ENCODE measurements at regions not wholly inside any gene's neighbourhood (a gene's known extent, or its start where the extent isn't known, plus 50 kb on each side); places are given as distances from the start of the nearest gene placed in this dataset.

DNA sequence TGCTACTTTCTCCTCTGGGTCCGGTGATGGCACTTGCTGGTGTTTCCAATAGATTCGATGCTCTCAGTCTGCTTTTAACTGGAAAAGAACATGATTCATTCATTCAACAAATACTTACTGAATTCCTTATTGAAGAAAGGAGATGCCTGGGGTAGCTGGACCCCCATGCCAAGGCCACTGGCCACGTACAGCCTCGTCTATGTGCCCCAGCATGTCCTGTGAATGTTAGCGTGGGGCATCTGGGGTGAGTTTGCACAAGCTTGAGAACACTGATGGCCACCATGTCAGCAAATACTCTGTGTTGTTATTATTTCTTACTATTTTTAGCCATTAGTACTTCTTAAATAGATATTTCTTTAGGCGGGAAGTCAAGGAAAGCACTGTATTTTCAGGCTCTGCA lies 112.0 kb upstream of the OXGR1 start:
- no peak overlapping the region for H3K4me3 Mint-ChIP-seq (ENCODE audit: unreplicated experiment)
- peaks cover 3% of the 10 kb centered on the region for H3K9me3 Mint-ChIP-seq (ENCODE audit: low read depth)
- H3K27me3 Mint-ChIP-seq (ENCODE audit: low read depth): no peaks in the 10 kb centered on the region
- H3K36me3 Mint-ChIP-seq (ENCODE audit: low read depth): no peaks in the 10 kb centered on the region
- peaks cover 44% of the 10 kb centered on the region for H3K4me1 Mint-ChIP-seq (ENCODE audit: low read depth)
- peak overlapping the region; percentile 6 for H3K27ac Mint-ChIP-seq (ENCODE audit: unreplicated experiment)
- TF ChIP-seq, protein P1, sequence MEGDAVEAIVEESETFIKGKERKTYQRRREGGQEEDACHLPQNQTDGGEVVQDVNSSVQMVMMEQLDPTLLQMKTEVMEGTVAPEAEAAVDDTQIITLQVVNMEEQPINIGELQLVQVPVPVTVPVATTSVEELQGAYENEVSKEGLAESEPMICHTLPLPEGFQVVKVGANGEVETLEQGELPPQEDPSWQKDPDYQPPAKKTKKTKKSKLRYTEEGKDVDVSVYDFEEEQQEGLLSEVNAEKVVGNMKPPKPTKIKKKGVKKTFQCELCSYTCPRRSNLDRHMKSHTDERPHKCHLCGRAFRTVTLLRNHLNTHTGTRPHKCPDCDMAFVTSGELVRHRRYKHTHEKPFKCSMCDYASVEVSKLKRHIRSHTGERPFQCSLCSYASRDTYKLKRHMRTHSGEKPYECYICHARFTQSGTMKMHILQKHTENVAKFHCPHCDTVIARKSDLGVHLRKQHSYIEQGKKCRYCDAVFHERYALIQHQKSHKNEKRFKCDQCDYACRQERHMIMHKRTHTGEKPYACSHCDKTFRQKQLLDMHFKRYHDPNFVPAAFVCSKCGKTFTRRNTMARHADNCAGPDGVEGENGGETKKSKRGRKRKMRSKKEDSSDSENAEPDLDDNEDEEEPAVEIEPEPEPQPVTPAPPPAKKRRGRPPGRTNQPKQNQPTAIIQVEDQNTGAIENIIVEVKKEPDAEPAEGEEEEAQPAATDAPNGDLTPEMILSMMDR (IDR thresholded peaks at IDR 0.05): no peak
- no peak for DNase-seq (ENCODE audit: low spot score)

DNA sequence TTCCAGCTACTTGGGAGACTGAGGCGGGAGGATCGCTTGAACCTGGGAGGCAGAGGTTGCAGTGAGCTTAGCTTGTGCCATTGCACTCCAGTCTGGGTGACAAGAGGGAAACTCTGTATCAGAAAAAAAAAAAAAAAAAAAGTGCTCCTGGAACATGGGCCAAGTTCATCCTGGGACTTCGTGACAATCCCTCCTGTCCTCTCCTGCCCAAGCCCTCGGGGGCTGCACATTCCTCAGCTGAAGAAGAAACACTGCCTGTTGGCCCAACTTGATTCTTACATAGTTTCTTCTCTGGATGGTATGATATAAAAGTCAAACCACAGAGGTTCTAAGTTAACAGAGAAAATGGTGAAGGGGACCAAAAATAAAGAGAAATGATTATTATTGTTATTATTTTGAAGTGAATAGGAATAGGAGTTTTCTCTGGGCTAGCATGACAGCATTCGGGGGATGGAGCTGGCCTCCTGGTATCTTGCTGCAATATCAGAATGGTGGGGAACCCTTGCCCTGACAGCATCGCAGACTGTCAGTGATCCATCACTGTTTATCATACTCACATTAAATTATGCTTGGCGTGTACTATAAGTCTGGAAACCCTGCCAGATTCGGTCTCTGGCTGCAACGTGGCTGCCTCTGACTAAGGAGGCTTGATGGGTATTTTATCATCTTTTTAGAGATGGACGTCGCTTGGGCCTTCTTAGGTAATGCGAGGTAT lies 113.7 kb upstream of the OXGR1 start:
- no peaks in the 10 kb centered on the region for H3K36me3 Mint-ChIP-seq (ENCODE audit: low read depth)
- H3K9me3 Mint-ChIP-seq (ENCODE audit: low read depth): peaks cover 3% of the 10 kb centered on the region
- H3K4me3 Mint-ChIP-seq (ENCODE audit: unreplicated experiment): no peak overlapping the region
- H3K27me3 Mint-ChIP-seq (ENCODE audit: low read depth): no peaks in the 10 kb centered on the region
- TF ChIP-seq, protein P1 (IDR thresholded peaks at IDR 0.05): no peak
- DNase-seq (ENCODE audit: low spot score): no peak
- peak overlapping the region; percentile 81 for H3K27ac Mint-ChIP-seq (ENCODE audit: unreplicated experiment)
- H3K4me1 Mint-ChIP-seq (ENCODE audit: low read depth): peaks cover 61% of the 10 kb centered on the region

DNA sequence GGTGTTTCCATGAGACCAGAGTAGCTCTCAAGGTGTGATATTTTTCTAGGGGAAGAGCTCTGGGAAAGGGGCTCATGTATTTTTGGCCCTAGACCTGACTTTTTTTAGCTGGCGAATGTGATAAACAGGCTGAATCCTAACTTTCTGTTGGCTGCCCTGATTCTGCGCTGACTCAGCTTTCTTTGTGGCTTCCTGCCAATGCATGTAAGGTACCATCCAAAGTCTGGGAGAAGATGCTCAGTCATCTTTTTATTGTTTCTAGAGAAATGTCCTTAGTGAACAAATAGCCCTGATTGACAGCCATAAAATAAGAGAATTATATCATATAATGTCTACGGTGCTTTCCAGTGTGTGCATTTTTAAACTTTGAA lies 113.6 kb upstream of the MBNL2 start:
- Mint-ChIP-seq H3K27me3 (ENCODE audit: low read depth) (no peaks in the 10 kb centered on the region), H3K36me3 (ENCODE audit: low read depth) (no peaks in the 10 kb centered on the region), H3K27ac (ENCODE audit: unreplicated experiment) (peak overlapping the region; percentile 81), H3K4me3 (ENCODE audit: unreplicated experiment) (no peak overlapping the region), H3K9me3 (ENCODE audit: low read depth) (peaks cover 3% of the 10 kb centered on the region), H3K4me1 (ENCODE audit: low read depth) (peaks cover 66% of the 10 kb centered on the region)
- DNase-seq (ENCODE audit: low spot score): no peak
- TF ChIP-seq, protein P1 (IDR thresholded peaks at IDR 0.05): no peak

DNA sequence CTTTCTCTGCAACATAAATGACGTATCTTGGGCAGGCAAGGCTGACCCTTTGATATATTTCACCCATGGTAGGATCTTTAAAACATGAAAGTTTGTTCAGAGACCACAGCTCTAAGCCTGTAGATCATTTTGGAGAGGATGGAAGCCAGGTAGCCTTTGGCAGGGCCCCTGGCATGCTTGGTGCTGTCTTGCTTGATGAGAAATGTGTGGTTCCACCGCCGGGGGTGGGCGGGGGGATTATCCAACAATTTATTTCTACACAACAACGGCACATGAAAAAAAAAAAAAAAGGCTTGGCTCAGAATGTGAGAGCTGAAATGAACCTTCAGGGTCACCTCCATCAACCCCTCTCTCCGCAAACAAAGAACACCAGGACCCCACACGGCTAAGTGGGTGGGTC lies 112.9 kb upstream of the MBNL2 start:
- no peak overlapping the region for H3K27ac Mint-ChIP-seq (ENCODE audit: unreplicated experiment)
- peaks cover 73% of the 10 kb centered on the region for H3K4me1 Mint-ChIP-seq (ENCODE audit: low read depth)
- no peak for DNase-seq (ENCODE audit: low spot score)
- H3K27me3 Mint-ChIP-seq (ENCODE audit: low read depth): no peaks in the 10 kb centered on the region
- no peak overlapping the region for H3K4me3 Mint-ChIP-seq (ENCODE audit: unreplicated experiment)
- TF ChIP-seq, protein P1 (IDR thresholded peaks at IDR 0.05): no peak
- no peaks in the 10 kb centered on the region for H3K9me3 Mint-ChIP-seq (ENCODE audit: low read depth)
- no peaks in the 10 kb centered on the region for H3K36me3 Mint-ChIP-seq (ENCODE audit: low read depth)

DNA sequence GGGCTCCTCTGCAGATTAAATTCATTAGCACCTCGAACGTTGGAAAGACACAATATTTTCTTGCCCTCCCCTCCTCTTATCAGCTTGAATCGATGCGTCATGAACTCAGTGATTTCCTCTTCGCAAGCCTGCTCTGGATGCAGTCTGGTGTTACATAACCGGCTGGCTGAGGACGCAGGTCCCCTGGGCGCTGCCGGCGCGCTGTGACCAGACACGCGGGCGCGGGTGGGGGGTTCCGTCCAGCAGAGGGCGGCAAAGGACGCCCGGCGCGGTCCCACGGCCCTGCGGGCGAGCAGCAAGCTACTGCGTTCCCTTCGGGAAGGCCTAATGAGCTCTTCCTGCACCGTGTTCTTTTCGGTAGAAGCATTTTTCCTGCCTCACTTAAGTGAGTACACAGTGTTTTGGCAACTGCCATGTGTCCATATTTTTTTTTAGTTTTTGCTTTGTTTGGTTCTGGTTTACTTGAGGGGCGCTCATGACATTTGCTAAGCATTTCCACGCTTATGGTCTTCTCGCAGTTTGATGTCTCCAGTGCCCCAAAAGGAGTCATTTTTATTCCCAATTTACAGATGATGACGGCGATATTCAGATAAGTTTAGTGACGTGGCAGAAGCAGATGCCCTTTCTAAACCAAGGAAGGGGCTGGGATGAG lies 112.2 kb upstream of the MBNL2 start:
- no peak for DNase-seq (ENCODE audit: low spot score)
- Mint-ChIP-seq H3K27ac (ENCODE audit: unreplicated experiment) (peak overlapping the region; percentile 49), H3K27me3 (ENCODE audit: low read depth) (no peaks in the 10 kb centered on the region), H3K9me3 (ENCODE audit: low read depth) (no peaks in the 10 kb centered on the region), H3K36me3 (ENCODE audit: low read depth) (no peaks in the 10 kb centered on the region), H3K4me3 (ENCODE audit: unreplicated experiment) (peak overlapping the region; percentile 57), H3K4me1 (ENCODE audit: low read depth) (peaks cover 79% of the 10 kb centered on the region)
- TF ChIP-seq, protein P1 (IDR thresholded peaks at IDR 0.05): peak; percentile 99
